Superior temporal gyrus (tissue), 1 donor: ENCODE measurements at regions not wholly inside any gene's neighbourhood (a gene's known extent, or its start where the extent isn't known, plus 50 kb on each side); places are given as distances from the start of the nearest gene placed in this dataset.
"Not testable (repeated sequence)": the region's sequence is repeated elsewhere in the genome, so short reads cannot be mapped to it uniquely, and the experiment has no call there.

ENCODE experiments used
- DNase-seq: peaks from one replicate; pipeline ENCODE4 v3.0.0-alpha.2; 2016; ENCODE audit errors: extremely low spot score

DNA sequence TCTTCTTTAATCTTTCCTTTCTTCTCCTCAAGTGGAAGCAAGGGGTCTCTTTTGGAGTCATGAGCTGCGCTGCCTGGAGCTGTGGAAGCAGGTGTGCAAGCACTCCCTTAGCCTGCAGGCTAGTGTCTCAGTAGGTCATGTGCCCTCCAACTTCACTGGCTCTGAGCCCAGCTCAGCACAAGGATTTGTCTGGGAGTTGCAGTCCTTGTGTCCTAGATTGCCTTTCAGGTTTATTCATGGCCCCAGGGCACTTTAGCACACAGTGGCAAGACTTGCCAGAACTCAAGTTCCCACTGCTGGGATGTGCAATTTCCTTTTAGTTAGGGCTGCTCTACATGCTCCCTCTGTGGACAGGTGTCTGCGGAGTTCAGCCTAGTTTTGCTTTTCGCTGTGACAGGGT, 211.7 kb downstream of the LIG4 start:
- DNase-seq, result no peak

DNA sequence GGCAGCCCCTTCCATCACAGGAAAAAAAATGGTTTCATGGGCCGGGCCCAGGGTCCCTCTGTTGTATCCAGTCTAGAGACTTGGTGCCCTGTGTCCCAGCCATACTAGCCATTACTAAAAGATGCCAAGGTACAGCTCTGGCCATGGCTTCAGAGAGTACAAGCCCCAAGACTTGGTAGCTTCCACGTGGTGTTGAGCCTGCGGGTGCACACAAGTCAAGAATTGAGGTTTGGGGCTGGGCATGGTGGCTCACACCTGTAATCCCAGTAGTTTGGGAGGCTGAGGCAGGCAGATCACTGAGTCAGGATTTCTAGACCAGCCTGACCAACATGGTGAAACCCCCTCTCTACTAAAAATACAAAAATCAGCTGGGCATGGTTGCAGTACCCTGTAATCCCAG, 214.3 kb downstream of the LIG4 start:
- no peak for DNase-seq

- DNase-seq, result no peak
Observed at GRCh38 chr13:107999751-108000150, 215.6 kb downstream of the LIG4 start.

DNA sequence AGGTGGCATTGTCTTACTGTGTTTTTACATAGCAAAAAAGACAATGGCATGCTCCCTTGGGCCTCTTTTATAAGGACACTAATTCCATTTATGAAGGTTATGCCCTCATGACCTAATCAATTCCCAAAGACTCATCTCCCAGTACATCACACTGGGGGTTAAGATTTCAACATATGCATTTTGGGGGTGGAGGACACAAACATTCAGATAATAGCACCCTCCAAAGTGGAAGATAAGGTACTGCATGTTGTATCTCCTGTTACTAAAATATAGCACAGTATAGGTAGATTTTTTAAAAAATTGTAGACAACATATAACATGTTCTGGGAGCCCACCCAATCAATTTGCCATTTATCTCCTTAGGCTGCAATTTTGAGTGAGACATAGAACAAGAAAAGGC, 221.2 kb downstream of the LIG4 start:
- DNase-seq, result no peak

DNA sequence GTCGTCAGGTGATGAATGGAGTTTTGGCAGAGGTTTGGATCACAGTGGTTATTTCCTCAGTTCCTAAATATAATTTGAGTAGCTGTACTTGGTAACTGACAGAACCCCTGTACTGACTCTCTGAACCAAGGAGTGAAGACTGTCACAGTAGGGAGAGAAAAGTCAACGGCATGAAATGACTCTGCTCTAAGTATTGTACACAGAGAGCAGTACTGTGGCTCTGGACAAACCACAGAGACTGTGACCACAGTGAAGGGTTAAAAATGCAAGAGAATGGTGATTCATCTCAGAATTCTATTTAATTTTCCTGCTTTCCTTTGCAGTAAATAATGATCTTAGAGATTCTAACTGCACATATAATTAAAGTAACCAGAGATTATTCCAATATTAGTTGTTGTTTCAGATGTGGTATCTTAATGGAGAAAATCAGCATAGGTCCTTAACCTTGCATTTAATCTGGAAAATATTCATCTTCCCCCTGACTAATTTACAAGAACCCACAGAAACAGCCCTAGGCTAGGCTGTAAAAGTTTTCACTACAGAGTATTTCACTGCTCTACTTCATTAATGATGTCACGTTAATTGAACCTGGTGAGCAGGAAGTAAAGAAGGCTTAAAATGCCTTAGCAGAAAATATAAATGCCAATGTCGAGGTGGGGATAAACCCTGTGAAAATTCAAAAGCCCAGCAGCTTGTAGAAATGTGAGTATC, 221.9 kb downstream of the LIG4 start:
- no peak for DNase-seq

DNA sequence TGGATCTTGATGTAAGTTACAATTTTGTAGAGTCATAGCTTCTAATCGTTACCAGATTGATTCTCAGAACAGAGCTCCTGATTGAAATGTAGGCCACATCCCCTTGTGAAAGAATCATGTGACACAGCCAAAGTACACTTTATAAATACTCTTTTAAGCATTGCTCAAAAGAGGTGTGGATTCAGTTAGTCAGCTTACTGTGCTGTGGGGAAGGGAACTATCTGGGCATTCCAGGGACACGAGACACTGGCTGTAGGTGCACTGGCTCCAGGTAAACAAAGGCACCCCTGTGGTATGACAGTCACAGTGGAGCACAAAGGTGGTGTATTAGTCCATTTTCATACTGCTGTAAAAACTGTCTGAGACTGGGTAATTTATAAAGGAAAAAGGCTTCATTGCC, 222.8 kb downstream of the LIG4 start:
- no peak for DNase-seq

DNA sequence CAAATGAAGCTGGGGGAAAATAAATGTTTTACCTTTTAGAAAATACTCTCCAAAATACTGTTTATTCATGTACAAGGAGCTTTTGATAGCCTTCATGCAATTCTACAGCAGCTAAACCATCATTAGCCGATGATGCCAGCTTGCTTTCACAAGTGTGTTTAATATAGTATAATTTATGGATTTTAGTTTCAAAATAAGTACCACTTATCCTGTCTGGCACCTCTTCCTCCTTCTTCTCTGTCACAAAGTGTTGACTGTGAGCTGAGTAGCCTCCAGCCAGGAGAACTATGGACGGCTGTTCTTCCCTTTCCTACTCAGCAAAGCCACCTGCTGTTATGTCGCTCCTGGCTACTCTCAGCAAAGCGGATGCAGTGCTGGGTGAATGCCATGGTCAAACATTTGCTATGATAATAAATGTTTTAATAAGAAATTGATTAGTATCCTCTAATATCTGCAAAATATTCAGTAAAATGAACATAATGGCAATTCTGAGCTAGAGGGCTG, 238.2 kb downstream of the LIG4 start:
- peak; percentile 17 for DNase-seq

- no peak for DNase-seq
Observed at GRCh38 chr13:107976628-107977027, 238.7 kb downstream of the LIG4 start.

DNA sequence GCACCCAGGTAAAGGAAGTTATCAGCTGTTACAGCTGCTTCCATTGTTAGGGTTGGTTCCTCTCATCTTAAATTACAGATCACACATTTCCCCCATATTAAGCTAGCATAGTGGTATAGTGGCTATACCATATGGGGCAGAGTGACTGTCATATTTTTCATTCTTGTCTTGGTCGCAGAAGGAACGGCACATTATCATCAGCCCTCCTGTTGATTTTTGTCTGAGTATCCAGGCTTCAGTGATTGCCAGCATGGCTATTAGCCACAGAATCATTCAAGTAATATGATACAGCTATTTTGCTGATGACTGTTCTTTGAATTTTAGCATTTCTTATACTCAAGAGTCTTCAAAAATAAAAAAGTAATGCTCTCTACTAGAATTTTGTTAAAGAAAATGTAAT, 240.9 kb downstream of the LIG4 start:
- DNase-seq, result no peak

DNA sequence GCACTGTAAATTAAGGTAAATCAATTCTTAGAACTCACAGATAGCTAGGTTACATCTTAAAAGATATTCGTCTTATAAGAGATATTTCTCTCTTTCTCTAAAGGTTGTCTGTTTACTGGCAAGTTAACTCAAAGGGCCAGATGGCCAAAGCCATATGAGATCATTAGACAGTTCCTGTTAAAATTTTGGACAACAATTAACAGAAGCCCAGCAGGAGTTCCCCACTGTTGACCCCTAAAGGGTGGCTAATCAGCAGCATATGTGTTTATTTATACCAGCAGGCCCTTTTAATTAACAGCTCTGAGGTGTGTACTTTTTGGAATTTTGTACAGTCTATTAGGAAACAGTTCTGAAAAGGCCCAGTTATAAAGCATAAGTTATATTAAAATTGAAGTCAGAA, 245.8 kb downstream of the LIG4 start:
- DNase-seq, result no peak

DNA sequence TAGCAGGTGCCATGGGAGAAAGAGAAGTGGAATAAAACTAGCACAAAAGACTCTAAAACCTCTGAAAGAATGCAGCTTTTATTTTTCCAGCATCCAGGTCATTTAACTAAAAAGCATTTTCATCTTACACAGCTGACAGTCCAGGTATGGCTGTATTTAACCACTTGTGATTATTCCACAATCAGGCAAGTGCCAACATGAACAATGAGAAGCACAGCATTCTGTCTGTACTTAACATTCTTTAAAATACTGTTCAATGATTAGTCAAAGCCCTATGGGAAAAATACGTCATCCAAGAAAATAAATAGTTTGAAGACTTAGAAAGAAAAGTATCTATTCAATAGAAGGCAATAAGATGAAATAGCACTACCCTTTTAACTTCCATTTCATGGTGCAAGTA, 246.9 kb downstream of the LIG4 start:
- no peak for DNase-seq

DNA sequence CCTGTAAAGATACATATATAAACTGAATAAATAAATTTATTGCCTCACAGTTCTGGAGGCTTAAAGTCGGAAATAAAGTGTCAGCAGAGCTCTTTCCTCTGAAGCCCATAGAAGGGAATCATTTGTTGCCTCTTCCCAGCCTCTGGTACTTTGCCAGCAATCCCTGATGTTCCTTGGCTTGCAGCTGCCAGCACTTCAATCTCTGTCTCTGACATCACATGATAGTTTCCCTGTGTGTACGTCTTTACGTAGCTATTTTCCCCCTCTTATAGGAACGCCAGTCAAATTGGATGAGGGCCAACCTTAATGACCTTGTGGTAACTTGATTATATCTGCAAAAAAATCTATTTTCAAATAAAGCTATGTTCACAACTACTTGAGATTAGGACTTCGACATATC, 250.9 kb downstream of the LIG4 start:
- DNase-seq, result no peak

DNA sequence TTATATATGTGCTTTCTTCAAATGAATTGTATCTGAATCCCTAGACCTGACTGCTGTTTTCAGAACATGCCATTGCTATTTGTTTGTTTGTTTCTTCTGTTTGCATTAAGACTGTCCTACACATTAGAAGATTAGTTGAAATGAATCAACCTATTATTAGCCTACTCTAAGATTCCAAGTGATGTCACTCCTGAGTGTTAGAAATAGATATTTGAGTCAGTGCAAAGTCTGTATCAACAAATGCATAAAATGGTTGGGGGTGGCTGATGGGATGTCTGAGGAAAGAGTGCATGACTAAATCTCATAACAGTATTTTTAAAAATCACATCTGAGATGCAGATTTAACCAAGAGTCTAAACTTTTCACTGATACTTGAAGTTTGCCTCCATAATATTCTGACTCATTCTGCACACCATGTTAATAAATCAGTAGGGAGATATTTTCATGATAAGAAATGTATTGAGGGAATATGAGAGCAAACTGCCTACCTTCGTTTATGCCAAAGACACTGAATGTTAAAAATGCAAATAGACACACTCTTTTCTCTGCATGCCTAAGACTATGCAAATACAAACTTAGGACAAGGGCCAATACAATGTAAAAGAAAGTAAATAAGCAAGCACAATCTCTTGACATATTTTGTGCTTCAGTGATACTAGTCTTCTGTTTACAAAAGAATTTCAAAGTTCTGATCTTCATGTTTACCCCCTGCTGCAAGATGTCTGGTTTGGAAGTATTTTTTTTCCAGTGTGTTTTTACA, 253.3 kb downstream of the LIG4 start:
- DNase-seq, result no peak

GRCh38 chr13:107960301-107960700, 255.0 kb downstream of the LIG4 start:
- DNase-seq, result no peak

- no peak for DNase-seq
Observed at GRCh38 chr13:107956889-107957288, 258.4 kb downstream of the LIG4 start.

- no peak for DNase-seq
Observed at GRCh38 chr13:107942030-107942617, 273.2 kb downstream of the LIG4 start.

- no peak for DNase-seq
Observed at GRCh38 chr13:107941345-107942029, 273.8 kb downstream of the LIG4 start.

DNA sequence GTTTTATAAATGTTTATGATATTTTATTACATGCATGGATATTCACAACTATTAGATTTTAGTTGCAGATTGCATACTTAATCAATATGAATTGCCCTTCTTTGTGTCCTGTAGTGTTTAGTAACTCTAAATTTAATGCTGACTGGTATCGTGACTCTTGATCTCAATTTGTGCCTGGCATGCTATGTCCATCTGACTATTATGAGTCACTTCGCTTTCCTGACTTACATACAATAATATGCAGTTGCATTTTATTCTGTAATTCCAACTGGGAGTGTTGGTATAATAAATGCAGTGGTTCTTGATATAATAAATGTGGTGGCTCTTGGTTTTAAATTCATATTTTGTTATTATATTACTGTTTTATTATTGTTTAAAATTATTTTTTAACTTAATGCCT, 277.5 kb downstream of the LIG4 start:
- no peak for DNase-seq

- DNase-seq, result peak; percentile 19
Observed at GRCh38 chr13:107931056-107931455, 284.3 kb downstream of the LIG4 start.

DNA sequence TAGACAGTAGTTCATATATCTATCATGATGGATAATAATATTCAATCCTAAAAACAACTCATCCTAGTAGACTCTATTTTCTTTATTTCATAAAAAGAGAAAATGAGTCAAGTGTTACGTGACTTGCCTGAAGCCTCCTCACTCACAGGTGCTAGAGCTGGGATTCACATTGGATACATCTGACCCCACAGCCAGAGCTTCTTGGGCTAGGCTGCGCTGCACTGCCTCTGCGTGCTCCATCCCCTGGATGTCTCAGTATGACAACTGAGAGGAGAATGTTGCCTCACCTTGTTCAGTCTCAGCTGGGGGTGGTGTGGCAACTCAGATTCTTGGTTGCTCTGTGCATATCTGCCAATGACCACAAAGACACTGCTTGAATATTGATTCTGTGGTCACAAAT, 286.6 kb downstream of the LIG4 start:
- DNase-seq, result no peak

DNA sequence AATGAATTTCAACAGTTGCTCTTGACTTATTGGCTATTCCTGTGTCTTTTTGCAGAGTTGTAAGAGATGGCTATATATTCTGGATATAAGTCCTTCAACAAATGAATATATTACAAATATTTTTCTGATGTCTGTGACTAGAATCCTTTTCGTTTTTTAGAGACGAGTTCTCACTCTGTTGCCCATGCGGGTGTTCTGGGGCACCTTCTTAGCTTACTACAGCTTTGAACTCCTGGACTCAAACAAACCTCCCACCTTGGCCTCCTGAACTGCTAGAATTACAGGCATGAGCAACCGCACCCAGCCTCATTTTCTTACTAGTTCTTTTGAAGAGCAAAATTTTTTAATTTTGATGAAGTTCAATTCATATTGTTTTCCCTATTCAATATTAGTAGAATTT, 287.8 kb downstream of the LIG4 start:
- DNase-seq, result no peak

DNA sequence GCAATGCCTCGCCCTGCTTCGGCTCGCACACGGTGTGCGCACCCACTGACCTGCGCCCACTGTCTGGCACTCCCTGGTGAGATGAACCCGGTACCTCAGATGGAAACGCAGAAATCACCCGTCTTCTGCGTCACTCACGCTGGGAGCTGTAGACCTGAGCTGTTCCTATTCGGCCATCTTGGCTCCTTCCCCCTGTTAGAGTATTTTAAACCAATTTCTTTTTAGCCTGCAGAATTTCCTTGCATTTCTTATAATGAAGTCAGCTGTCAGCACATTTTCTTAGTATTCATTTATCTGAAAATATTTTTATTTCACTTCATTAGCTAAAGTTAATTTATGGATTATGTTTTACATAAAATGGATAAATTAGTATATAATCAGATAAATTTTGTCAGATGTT, 288.8 kb downstream of the LIG4 start:
- not testable (repeated sequence) for DNase-seq
